H1 (cell line): ENCODE measurements at regions not wholly inside any gene's neighbourhood (a gene's known extent, or its start where the extent isn't known, plus 50 kb on each side); places are given as distances from the start of the nearest gene placed in this dataset.
A peak's percentile ranks its signal among the peaks of the same experiment; 100 is the strongest.

Source experiments
- CTCF ChIA-PET: fragments of 300-600 bp; sonication (Branson Sonifier 250); formaldehyde crosslinking; loops from one replicate; lab custom pipeline; 2021; ENCODE audit not compliant: partially characterized antibody; lab: Charles Lee
- POLR2A ChIA-PET: fragments of 300-600 bp; sonication (Branson Sonifier 250); formaldehyde crosslinking; loops from one replicate; lab custom pipeline; 2021; ENCODE audit warnings: inconsistent platforms; ENCODE audit not compliant: partially characterized antibody; lab: Charles Lee
- DNase-seq, 2 experiments: peaks; one replicate each; pipeline versions ENCODE4 v3.0.0 to v3.0.0-alpha.2; 2010 to 2022; ENCODE audit warnings: low spot score in 2 of 2, low read depth in 1 of 2, mixed read lengths in 1 of 2
- FAIRE-seq: peaks from 2 replicates; lab custom pipeline; 2011; peaks lifted over from hg19 to GRCh38; lab: Jason Lieb, UNC
- H2AFZ ChIP-seq: 2 replicates; pipeline ENCODE4 v1.8.1; 2012; ENCODE audit warnings: low read length, inconsistent platforms
- H2AK5ac ChIP-seq: 2 replicates; pipeline ENCODE4 v1.6.1; 2013; ENCODE audit warnings: low read depth, low read length
- H2BK120ac ChIP-seq: replicated peaks from 2 replicates; pipeline ENCODE3; 2013; ENCODE audit warnings: low read depth, low read length, inconsistent platforms
- H2BK12ac ChIP-seq: 2 replicates; pipeline ENCODE4 v1.6.1; 2013; ENCODE audit warnings: low read depth, low read length
- H2BK15ac ChIP-seq: 2 replicates; pipeline ENCODE4 v1.6.1; 2013; ENCODE audit warnings: low read length
- H2BK20ac ChIP-seq: 2 replicates; pipeline ENCODE4 v1.6.1; 2013; ENCODE audit warnings: low read length
- H2BK5ac ChIP-seq: 2 replicates; pipeline ENCODE4 v1.6.1; 2013; ENCODE audit warnings: low read depth, low read length
- H3K14ac ChIP-seq: 2 replicates; pipeline ENCODE4 v1.6.1; 2013; ENCODE audit warnings: inconsistent platforms; ENCODE audit not compliant: insufficient read length
- H3K18ac ChIP-seq: 2 replicates; pipeline ENCODE4 v1.6.1; 2013; ENCODE audit warnings: low read length; ENCODE audit errors: extremely low read depth
- H3K23ac ChIP-seq: 2 replicates; pipeline ENCODE4 v1.6.1; 2013; ENCODE audit warnings: inconsistent platforms; ENCODE audit not compliant: insufficient read length
- H3K23me2 ChIP-seq: 2 replicates; pipeline ENCODE4 v1.6.1; 2013; ENCODE audit warnings: low read depth, low read length
- H3K27ac ChIP-seq: 2 replicates; pipeline ENCODE4 v1.6.1; 2011; ENCODE audit warnings: low read depth, low read length, inconsistent platforms
- H3K27me3 ChIP-seq, 4 experiments: replicated peaks in 1 of 4; 1 replicate in 1 of 4; 2 replicates in 3 of 4; pipeline versions ENCODE4 v1.6.1 to v1.8.1; 2011 to 2013; ENCODE audit warnings: low read length in 3 of 4, mild to moderate bottlenecking in 3 of 4, inconsistent platforms in 2 of 4, mixed read lengths in 2 of 4, moderate library complexity in 1 of 4; ENCODE audit not compliant: control insufficient read depth in 3 of 4, insufficient read depth in 3 of 4; ENCODE audit errors: extremely low read depth in 1 of 4
- H3K36me3 ChIP-seq, 4 experiments: 2 replicates each; pipeline versions ENCODE4 v1.6.1 to v1.8.1; 2011 to 2013; ENCODE audit warnings: mild to moderate bottlenecking in 4 of 4, low read length in 3 of 4, moderate library complexity in 2 of 4, control low read depth in 1 of 4, inconsistent platforms in 1 of 4; ENCODE audit not compliant: insufficient read depth in 4 of 4, control insufficient read depth in 2 of 4
- H3K4ac ChIP-seq: replicated peaks from 2 replicates; pipeline ENCODE3; 2013; ENCODE audit warnings: low read length, low read depth, mixed read lengths, inconsistent platforms; ENCODE audit not compliant: insufficient read length
- H3K4me1 ChIP-seq, 4 experiments: replicated peaks in 1 of 4; 1 replicate in 1 of 4; 2 replicates in 3 of 4; pipeline versions ENCODE4 v1.6.1 to v1.8.1; 2011 to 2013; ENCODE audit warnings: low read length in 3 of 4, inconsistent platforms in 2 of 4, mixed read lengths in 1 of 4; ENCODE audit not compliant: insufficient read depth in 4 of 4, control insufficient read depth in 3 of 4
- H3K4me2 ChIP-seq, 2 experiments: 2 replicates each; pipeline versions ENCODE4 v1.6.1 to v1.8.1; 2011 to 2013; ENCODE audit warnings: low read depth in 2 of 2, low read length in 2 of 2, control low read depth in 1 of 2, inconsistent platforms in 1 of 2, mild to moderate bottlenecking in 1 of 2; ENCODE audit not compliant: insufficient read depth in 1 of 2
- H3K4me3 ChIP-seq, 4 experiments: fragments of 200-600, 300-600 bp in 1 of 4; sonication (generic), shearing (Covaris generic), sonication (Bioruptor Twin) in 1 of 4; 2 replicates each; pipeline versions ENCODE4 v1.5.1 to v1.8.1; 2011 to 2016; ENCODE audit warnings: low read length in 4 of 4, low read depth in 3 of 4, control low read depth in 2 of 4, inconsistent platforms in 2 of 4, mild to moderate bottlenecking in 2 of 4, mixed read lengths in 1 of 4, moderate library complexity in 1 of 4; ENCODE audit not compliant: insufficient read depth in 2 of 4; ENCODE audit errors: extremely low read depth in 1 of 4
- H3K56ac ChIP-seq: replicated peaks from 2 replicates; pipeline ENCODE3; 2013; ENCODE audit warnings: low read depth, mild to moderate bottlenecking, mixed read lengths, low read length, inconsistent platforms; ENCODE audit not compliant: insufficient read length
- H3K79me1 ChIP-seq: 2 replicates; pipeline ENCODE4 v1.6.1; 2013; ENCODE audit warnings: low read depth, low read length, control low read depth
- H3K79me2 ChIP-seq, 2 experiments: 2 replicates each; pipeline versions ENCODE4 v1.6.1 to v1.8.1; 2012 to 2013; ENCODE audit warnings: low read length in 2 of 2, mild to moderate bottlenecking in 2 of 2, inconsistent platforms in 1 of 2; ENCODE audit not compliant: insufficient read depth in 2 of 2, control insufficient read depth in 1 of 2
- H3K9ac ChIP-seq, 4 experiments: replicated peaks in 1 of 4; 1 replicate in 1 of 4; 2 replicates in 3 of 4; pipeline versions ENCODE4 v1.6.1 to v1.8.1; 2011 to 2013; ENCODE audit warnings: low read depth in 3 of 4, low read length in 3 of 4, control low read depth in 2 of 4, mild to moderate bottlenecking in 2 of 4, moderate library complexity in 2 of 4, inconsistent platforms in 1 of 4; ENCODE audit errors: extremely low read depth in 1 of 4
- H3K9me3 ChIP-seq, 2 experiments: 2 replicates each; pipeline versions ENCODE4 v1.6.1 to v1.8.1; 2012 to 2013; ENCODE audit warnings: mild to moderate bottlenecking in 2 of 2, moderate library complexity in 2 of 2, control low read depth in 1 of 2, inconsistent platforms in 1 of 2, low read depth in 1 of 2, low read length in 1 of 2, mixed read lengths in 1 of 2; ENCODE audit not compliant: insufficient read depth in 2 of 2
- H4K20me1 ChIP-seq, 2 experiments: replicated peaks in 1 of 2; 2 replicates each; pipeline versions ENCODE3 to v1.8.1; 2011 to 2013; ENCODE audit warnings: inconsistent platforms in 2 of 2, low read length in 2 of 2, mild to moderate bottlenecking in 1 of 2; ENCODE audit not compliant: insufficient read depth in 2 of 2, control insufficient read depth in 1 of 2
- H4K5ac ChIP-seq: 2 replicates; pipeline ENCODE4 v1.6.1; 2013; ENCODE audit warnings: low read length, low read depth, mixed read lengths, inconsistent platforms; ENCODE audit not compliant: insufficient read length
- H4K8ac ChIP-seq: 2 replicates; pipeline ENCODE4 v1.8.0; 2013; ENCODE audit warnings: mild to moderate bottlenecking, moderate library complexity, low read length, inconsistent platforms; ENCODE audit not compliant: insufficient read depth; ENCODE audit errors: extremely low read depth
- H4K91ac ChIP-seq: replicated peaks from 2 replicates; pipeline ENCODE3; 2013; ENCODE audit warnings: low read length, mixed read lengths, inconsistent platforms; ENCODE audit not compliant: insufficient read length
- GTF2F1 ChIP-seq: IDR thresholded peaks from 2 replicates; pipeline ENCODE4 v1.6.1; 2012; ENCODE audit warnings: low read depth, low read length, improper control_type of control experiment, borderline replicate concordance
- POLR2AphosphoS5 ChIP-seq: IDR thresholded peaks from 2 replicates; pipeline ENCODE4 v1.6.1; 2011; ENCODE audit warnings: low read depth, low read length
- SP4 ChIP-seq: IDR thresholded peaks from 2 replicates; pipeline ENCODE4 v1.6.1; 2012; ENCODE audit warnings: low read length, inconsistent platforms
- YY1 ChIP-seq: IDR thresholded peaks from 2 replicates; pipeline ENCODE4 v1.6.1; 2011; ENCODE audit warnings: low read depth, mild to moderate bottlenecking, low read length
- WGBS, 2 experiments: shearing (Covaris generic) in 1 of 2; methylation state at CpG; one replicate each; pipeline versions ENCODE4 v1.1.6 to v1.1.7; 2013 to 2015; ENCODE audit warnings: low lambda C conversion rate in 2 of 2, mixed read lengths in 2 of 2, inconsistent platforms in 1 of 2, low coverage in 1 of 2, missing lambda C conversion rate in 1 of 2; ENCODE audit not compliant: insufficient replicate concordance in 2 of 2, insufficient coverage in 1 of 2, insufficient read length in 1 of 2; ENCODE audit errors: extremely low coverage in 1 of 2, missing lambda C conversion rate in 1 of 2; 5-methylcytosine and 5-hydroxymethylcytosine counted together

GRCh38 chr2:41933046-41933420 lies 114.8 kb upstream of the PKDCC start:
- Histone ChIP-seq H3K27ac (no peak overlapping the region), H3K4ac (no peak overlapping the region), H3K18ac (0 out of 2 replicates have a peak overlapping the region, but pooled peaks have one; percentile 24), H3K23ac (no peak overlapping the region), H3K4me2 (no peak overlapping the region), H2BK12ac (no peak overlapping the region; the same call in 1 of the 2 replicates), H3K56ac (no peak overlapping the region), H4K8ac (no peak overlapping the region), H3K4me1 (peaks cover 5 to 14% (median 12%) of the 10 kb centered on the region in 4 experiments; a peak in 6 of 7 replicates), H3K27me3 (no peaks in the 10 kb centered on the region; a peak in 1 of 7 replicates), H4K91ac (no peak overlapping the region), H3K9ac (no peak overlapping the region), H3K79me1 (no peaks in the 10 kb centered on the region), H4K20me1 (no peaks in the 10 kb centered on the region), H3K4me3 (no peak overlapping the region), H3K79me2 (no peaks in the 10 kb centered on the region), H3K9me3 (no peaks in the 10 kb centered on the region), H3K36me3 (no peaks in the 10 kb centered on the region), H2AFZ (no peak overlapping the region), H2AK5ac (no peak overlapping the region), H2BK15ac (0 out of 2 replicates have a peak overlapping the region, but pooled peaks have one; percentile 73), H3K14ac (no peak overlapping the region), H2BK20ac (no peak overlapping the region), H2BK5ac (no peak overlapping the region), H2BK120ac (no peak overlapping the region), H3K23me2 (no peaks in the 10 kb centered on the region), H4K5ac (no peak overlapping the region)
- ChIA-PET POLR2A (interaction anchor here (0.9 to 1.0 kb wide), 2 partner anchors 13 to 61 kb away, joined by 3 read pairs; no protein-coding TSS in a partner anchor), CTCF (interaction anchor here (1.0 to 3.1 kb wide), 5 partner anchors 8 to 157 kb away, joined by 3 to 8 read pairs (median 5); no protein-coding TSS in a partner anchor)
- no peak for FAIRE-seq
- DNase-seq = no peak
- 81% methylated on average over 3 of the region's 3 CpGs; no CpG with 5 or more reads in 1 of the 2 experiments for WGBS, 2 experiments
- no peak for TF ChIP-seq GTF2F1
- no peak for TF ChIP-seq POLR2AphosphoS5
- no peak for TF ChIP-seq YY1
- no peak for TF ChIP-seq SP4
